Liver (tissue), 3 donors: ENCODE measurements at regions not wholly inside any gene's neighbourhood (a gene's known extent, or its start where the extent isn't known, plus 50 kb on each side); places are given as distances from the start of the nearest gene placed in this dataset.

ENCODE experiments used
- CTCF ChIP-seq: fragments of 150-350 bp; IDR thresholded peaks from 2 replicates; pipeline ENCODE4 v1.5.1; 2017; ENCODE audit warnings: improper control_type of control experiment, low read depth, low read length; ENCODE audit not compliant: missing input control
- RAD21 ChIP-seq, 2 donors: IDR thresholded peaks; 2 replicates each; pipeline ENCODE4 v1.6.1; 2016; ENCODE audit warnings: antibody characterized with exemption in 2 of 2, mild to moderate bottlenecking in 2 of 2
- donor health status: healthy.
- donor health status: healthy.

- TF ChIP-seq CTCF (no peak), RAD21 (IDR thresholded peaks at IDR 0.05) (no peak)
Observed at GRCh38 chr13:72208112-72208645, 341.2 kb upstream of the DACH1 start.
